VCaP (cell line): ENCODE measurements at regions not wholly inside any gene's neighbourhood (a gene's known extent, or its start where the extent isn't known, plus 50 kb on each side); places are given as distances from the start of the nearest gene placed in this dataset.

ENCODE experiments used
- H3K27ac ChIP-seq: fragments of 450-650 bp; 2 replicates; pipeline ENCODE4 v1.5.1; 2017
- TF ChIP-seq, protein P1 (sequence below): fragments of 450-650 bp; conservative IDR thresholded peaks from 2 replicates; pipeline ENCODE4 v1.5.1; 2017; ENCODE audit warnings: mild to moderate bottlenecking, moderate library complexity

GRCh38 chr1:178632653-178633052, 92.4 kb upstream of the RALGPS2 start:
- TF ChIP-seq, protein P1, sequence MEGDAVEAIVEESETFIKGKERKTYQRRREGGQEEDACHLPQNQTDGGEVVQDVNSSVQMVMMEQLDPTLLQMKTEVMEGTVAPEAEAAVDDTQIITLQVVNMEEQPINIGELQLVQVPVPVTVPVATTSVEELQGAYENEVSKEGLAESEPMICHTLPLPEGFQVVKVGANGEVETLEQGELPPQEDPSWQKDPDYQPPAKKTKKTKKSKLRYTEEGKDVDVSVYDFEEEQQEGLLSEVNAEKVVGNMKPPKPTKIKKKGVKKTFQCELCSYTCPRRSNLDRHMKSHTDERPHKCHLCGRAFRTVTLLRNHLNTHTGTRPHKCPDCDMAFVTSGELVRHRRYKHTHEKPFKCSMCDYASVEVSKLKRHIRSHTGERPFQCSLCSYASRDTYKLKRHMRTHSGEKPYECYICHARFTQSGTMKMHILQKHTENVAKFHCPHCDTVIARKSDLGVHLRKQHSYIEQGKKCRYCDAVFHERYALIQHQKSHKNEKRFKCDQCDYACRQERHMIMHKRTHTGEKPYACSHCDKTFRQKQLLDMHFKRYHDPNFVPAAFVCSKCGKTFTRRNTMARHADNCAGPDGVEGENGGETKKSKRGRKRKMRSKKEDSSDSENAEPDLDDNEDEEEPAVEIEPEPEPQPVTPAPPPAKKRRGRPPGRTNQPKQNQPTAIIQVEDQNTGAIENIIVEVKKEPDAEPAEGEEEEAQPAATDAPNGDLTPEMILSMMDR: no peak

DNA sequence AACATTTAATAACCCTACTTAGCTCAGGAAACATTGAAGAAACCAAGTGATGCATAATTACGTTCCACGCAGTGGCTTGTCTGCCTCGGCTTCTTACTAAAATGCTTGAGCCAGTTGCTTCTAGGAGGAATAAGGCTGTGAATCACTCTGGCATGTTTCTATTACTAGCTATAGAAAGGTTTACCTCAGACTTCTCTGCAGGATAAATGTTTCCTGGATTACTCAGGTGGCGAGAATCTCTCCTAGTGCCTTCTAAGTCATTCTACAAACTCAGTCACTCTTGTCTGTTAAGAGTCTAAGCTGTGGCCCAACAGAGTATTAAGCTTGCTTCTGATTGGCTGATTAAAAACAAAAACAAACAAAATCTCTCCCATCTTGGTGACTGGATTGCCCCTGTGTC, 92.0 kb upstream of the RALGPS2 start:
- no peak overlapping the region for H3K27ac ChIP-seq
- TF ChIP-seq, protein P1: no peak

More at GRCh38 chr1:178632653-178633052, 92.4 kb upstream of the RALGPS2 start:
- H3K27ac ChIP-seq: no peak overlapping the region

DNA sequence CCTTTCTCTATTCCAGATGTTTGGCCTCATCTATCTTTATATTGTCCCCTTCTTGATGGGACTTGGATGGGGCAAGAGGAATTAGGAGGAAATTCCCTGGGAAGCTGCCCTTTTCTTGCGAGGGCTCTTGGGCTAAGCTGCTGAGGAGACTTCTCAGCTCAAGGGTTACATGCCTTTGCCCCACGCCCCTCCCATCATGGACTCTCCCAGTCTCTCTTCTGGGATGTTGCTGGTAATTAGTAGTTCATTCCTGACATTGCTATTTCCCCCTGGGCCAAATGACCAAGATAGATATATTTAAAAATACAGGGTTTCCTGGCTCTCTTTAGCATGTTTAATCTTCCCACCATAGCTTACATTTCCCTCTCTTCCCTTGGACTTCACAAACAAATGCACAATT, 90.6 kb upstream of the RALGPS2 start:
- TF ChIP-seq, protein P1: no peak

GRCh38 chr1:178637841-178638240, 87.2 kb upstream of the RALGPS2 start:
- H3K27ac ChIP-seq: no peak overlapping the region
- TF ChIP-seq, protein P1: no peak

More for the DNA sequence above, 90.6 kb upstream of the RALGPS2 start:
- no peak overlapping the region for H3K27ac ChIP-seq

- TF ChIP-seq, protein P1: no peak
Measured at GRCh38 chr1:178639326-178639725, 85.7 kb upstream of the RALGPS2 start.

GRCh38 chr1:178642282-178642681, 82.8 kb upstream of the RALGPS2 start:
- TF ChIP-seq, protein P1: no peak
- no peak overlapping the region for H3K27ac ChIP-seq

More at GRCh38 chr1:178639326-178639725, 85.7 kb upstream of the RALGPS2 start:
- no peak overlapping the region for H3K27ac ChIP-seq

GRCh38 chr1:178643349-178643748, 81.7 kb upstream of the RALGPS2 start:
- H3K27ac ChIP-seq: no peak overlapping the region
- TF ChIP-seq, protein P1: no peak
